ENCODE measurements at regions not wholly inside any gene's neighbourhood (a gene's known extent, or its start where the extent isn't known, plus 50 kb on each side); places are given as distances from the start of the nearest gene placed in this dataset.

DNA sequence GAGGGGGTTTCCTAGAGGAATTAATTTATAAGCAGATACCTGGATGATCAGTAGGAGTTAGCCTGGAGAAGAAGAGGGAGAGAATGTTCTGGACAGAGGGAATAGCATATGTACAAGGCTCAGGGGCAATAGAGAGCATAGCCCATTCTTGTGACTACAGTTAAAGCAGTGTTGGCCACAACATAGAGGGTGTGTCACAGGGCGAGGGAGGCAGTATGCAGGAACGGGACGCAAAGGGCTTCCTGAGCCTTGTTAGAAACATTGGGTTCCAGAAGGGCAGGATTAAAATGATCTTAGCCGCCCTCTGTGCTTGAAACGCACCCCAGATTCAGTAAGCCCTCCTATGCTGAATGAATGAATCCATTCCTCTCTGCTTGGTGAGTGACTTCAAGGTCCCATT is 142.2 kb upstream of the PWP1 start:
- no peaks in the 10 kb centered on the region for H3K36me3 Mint-ChIP-seq (ENCODE audit: low read depth)

GRCh38 chr12:107543841-107544240 is 141.8 kb upstream of the PWP1 start:
- no peak for TF ChIP-seq CTCF (IDR thresholded peaks at IDR 0.05; ENCODE audit: unreplicated experiment in 3 of 3)
- no peaks in the 10 kb centered on the region for H3K36me3 Mint-ChIP-seq (ENCODE audit: low read depth)
- no peak overlapping the region for H3K27ac Mint-ChIP-seq
- no peaks in the 10 kb centered on the region for H3K9me3 Mint-ChIP-seq
- no peak overlapping the region for H3K4me3 Mint-ChIP-seq
- peaks cover 30% of the 10 kb centered on the region for H3K4me1 Mint-ChIP-seq
- peaks cover 5% of the 10 kb centered on the region for H3K27me3 Mint-ChIP-seq (ENCODE audit: low read depth)

More for the DNA sequence above, 142.2 kb upstream of the PWP1 start:
- H3K27ac Mint-ChIP-seq: no peak overlapping the region
- H3K4me3 Mint-ChIP-seq: no peak overlapping the region
- peaks cover 5% of the 10 kb centered on the region for H3K27me3 Mint-ChIP-seq (ENCODE audit: low read depth)
- no peaks in the 10 kb centered on the region for H3K9me3 Mint-ChIP-seq
- H3K4me1 Mint-ChIP-seq: peaks cover 30% of the 10 kb centered on the region
- TF ChIP-seq CTCF (IDR thresholded peaks at IDR 0.05; ENCODE audit: unreplicated experiment in 3 of 3): no peak

DNA sequence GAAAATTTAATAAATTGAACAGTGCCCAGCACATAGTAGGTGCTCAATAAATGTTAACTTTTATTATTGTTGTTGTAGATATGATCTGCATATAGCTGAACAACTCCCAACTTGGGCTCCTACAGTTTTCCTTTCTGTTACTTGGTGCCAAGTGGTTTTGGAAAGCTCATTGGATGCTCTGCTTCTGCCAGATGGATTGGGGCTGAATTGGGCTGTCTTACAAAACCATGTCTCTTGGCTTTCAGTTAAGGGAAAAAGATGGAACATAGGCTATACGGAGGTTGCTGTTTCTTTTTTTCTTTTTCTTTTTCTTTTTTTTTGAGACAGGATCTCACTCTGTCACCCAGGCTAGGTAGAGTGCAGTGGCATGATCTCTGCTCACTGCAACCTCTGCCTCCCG is 140.7 kb upstream of the PWP1 start:
- H3K27ac Mint-ChIP-seq: peak overlapping the region in 2 of 3 experiments; percentile 17 to 91
- TF ChIP-seq CTCF (IDR thresholded peaks at IDR 0.05; ENCODE audit: unreplicated experiment in 3 of 3): no peak

DNA sequence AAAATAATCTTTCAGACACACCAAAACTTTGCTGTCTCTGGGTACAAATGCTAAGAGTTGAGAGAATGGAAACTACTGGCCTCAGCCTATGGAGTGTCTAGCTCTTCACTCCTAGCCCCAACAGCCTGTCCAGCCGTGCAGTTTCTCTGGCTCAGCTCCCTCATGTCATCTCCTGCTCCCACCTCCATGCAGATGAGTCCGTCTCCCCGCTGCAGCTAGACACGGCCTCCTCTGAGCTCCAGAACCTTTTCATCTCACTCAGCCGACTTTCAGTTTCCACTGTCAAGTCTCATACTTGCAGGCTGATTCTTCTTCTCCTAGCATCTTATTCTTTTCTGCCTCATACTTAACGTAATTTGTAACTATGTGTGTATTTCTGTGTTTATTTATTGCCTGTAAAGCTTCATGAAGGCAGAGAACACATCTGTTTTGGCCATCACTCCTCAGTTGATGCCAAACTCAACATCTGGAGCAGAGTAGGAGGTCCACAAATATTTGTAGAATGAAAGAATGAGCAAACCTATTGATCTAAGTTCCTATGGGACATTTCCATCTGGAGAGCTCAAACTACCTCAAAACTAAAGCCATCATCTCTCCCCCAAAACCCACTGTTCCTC is 139.8 kb upstream of the PWP1 start:
- no peak for TF ChIP-seq CTCF (IDR thresholded peaks at IDR 0.05; ENCODE audit: unreplicated experiment in 3 of 3)
- peak overlapping the region in 2 of 3 experiments; percentile 30 to 39 for H3K4me3 Mint-ChIP-seq
- H3K27me3 Mint-ChIP-seq (ENCODE audit: low read depth): peaks cover 5% of the 10 kb centered on the region
- H3K4me1 Mint-ChIP-seq: peaks cover 24% of the 10 kb centered on the region
- peak overlapping the region; percentile 40 to 91 (median 86) for H3K27ac Mint-ChIP-seq
- H3K9me3 Mint-ChIP-seq: no peaks in the 10 kb centered on the region
- H3K36me3 Mint-ChIP-seq (ENCODE audit: low read depth): no peaks in the 10 kb centered on the region

More for the DNA sequence above, 140.7 kb upstream of the PWP1 start:
- no peaks in the 10 kb centered on the region for H3K9me3 Mint-ChIP-seq
- no peak overlapping the region for H3K4me3 Mint-ChIP-seq
- H3K27me3 Mint-ChIP-seq (ENCODE audit: low read depth): peaks cover 5% of the 10 kb centered on the region
- H3K36me3 Mint-ChIP-seq (ENCODE audit: low read depth): no peaks in the 10 kb centered on the region
- peaks cover 26% of the 10 kb centered on the region for H3K4me1 Mint-ChIP-seq

- Mint-ChIP-seq H3K4me1 (peaks cover 21% of the 10 kb centered on the region), H3K27me3 (ENCODE audit: low read depth) (peaks cover 5% of the 10 kb centered on the region), H3K9me3 (no peaks in the 10 kb centered on the region), H3K36me3 (ENCODE audit: low read depth) (no peaks in the 10 kb centered on the region), H3K27ac (peak overlapping the region in 1 of 3 experiments; percentile 18), H3K4me3 (no peak overlapping the region)
- no peak for TF ChIP-seq CTCF (IDR thresholded peaks at IDR 0.05; ENCODE audit: unreplicated experiment in 3 of 3)
Measured at GRCh38 chr12:107547389-107547788, 138.2 kb upstream of the PWP1 start.
